Calu3 (cell line): ENCODE measurements at regions not wholly inside any gene's neighbourhood (a gene's known extent, or its start where the extent isn't known, plus 50 kb on each side); places are given as distances from the start of the nearest gene placed in this dataset.

Experiments
- BruUV-seq: library from RNA; stranded (reverse); fragments of 400-500 nt; replicated peaks from 2 replicates; lab custom pipeline; 2021; lab: Mats Ljungman, UMichigan
- CTCF ChIA-PET: fragments of 300-600 bp; sonication (Branson Sonifier 250); formaldehyde crosslinking; loops from one replicate; lab custom pipeline; 2022; ENCODE audit warnings: antibody characterized with exemption; lab: Charles Lee
- DNase-seq: peaks from one replicate; pipeline ENCODE4 v3.0.0; 2022
- H3K27ac Mint-ChIP-seq: one replicate; pipeline ENCODE4 v1.8.0; 2022; ENCODE audit warnings: mixed read lengths; ENCODE audit not compliant: unreplicated experiment
- H3K27me3 Mint-ChIP-seq: one replicate; pipeline ENCODE4 v1.8.0; 2022; ENCODE audit warnings: mixed read lengths; ENCODE audit not compliant: unreplicated experiment
- H3K36me3 Mint-ChIP-seq: one replicate; pipeline ENCODE4 v1.8.0; 2022; ENCODE audit warnings: mild to moderate bottlenecking, moderate library complexity, mixed read lengths; ENCODE audit not compliant: insufficient read depth, unreplicated experiment
- H3K4me1 Mint-ChIP-seq: one replicate; pipeline ENCODE4 v1.8.0; 2022; ENCODE audit warnings: mild to moderate bottlenecking, low read depth, mixed read lengths; ENCODE audit not compliant: unreplicated experiment
- H3K4me3 Mint-ChIP-seq: one replicate; pipeline ENCODE4 v1.8.0; 2022; ENCODE audit warnings: mild to moderate bottlenecking, low read depth, moderate library complexity, mixed read lengths; ENCODE audit not compliant: unreplicated experiment
- H3K9me3 Mint-ChIP-seq: one replicate; pipeline ENCODE4 v1.8.0; 2022; ENCODE audit warnings: low read depth, mixed read lengths; ENCODE audit not compliant: unreplicated experiment
- CTCF ChIP-seq: fragments of 200-600 bp; IDR thresholded peaks from one replicate; pipeline ENCODE4 v1.8.0; 2022; ENCODE audit warnings: antibody characterized with exemption; ENCODE audit not compliant: unreplicated experiment
- intact Hi-C: fragments of 100-400 bp; cut with micrococcal nuclease; formaldehyde crosslinking; loops from one replicate; pipeline ENCODE4 v1.10.0; 2022; ENCODE audit not compliant: unreplicated experiment

- Mint-ChIP-seq H3K9me3 (peaks cover 4% of the 10 kb centered on the region), H3K4me1 (no peaks in the 10 kb centered on the region), H3K27me3 (no peaks in the 10 kb centered on the region), H3K27ac (no peak overlapping the region), H3K4me3 (no peak overlapping the region), H3K36me3 (no peaks in the 10 kb centered on the region)
- intact Hi-C loops: no loop called here
- no TSS peak for BruUV-seq
- CTCF ChIA-PET: interaction anchor here (0.7 kb wide), 1 partner anchor 125 kb away, joined by 3 read pairs; no protein-coding TSS in a partner anchor
- no peak for TF ChIP-seq CTCF
- DNase-seq: no peak
These were observed 293.4 kb upstream of the IRX1 start for GRCh38 chr5:3302228-3302627.

- CTCF ChIA-PET: no interaction called here
- H3K27me3 Mint-ChIP-seq: no peaks in the 10 kb centered on the region
- BruUV-seq: no TSS peak
These were observed 294.3 kb upstream of the IRX1 start for GRCh38 chr5:3301306-3301705.

GRCh38 chr5:3300726-3301125, 294.9 kb upstream of the IRX1 start:
- no peak for TF ChIP-seq CTCF
- intact Hi-C loops: no loop called here
- BruUV-seq: no TSS peak
- Mint-ChIP-seq H3K4me1 (no peaks in the 10 kb centered on the region), H3K27ac (no peak overlapping the region), H3K27me3 (no peaks in the 10 kb centered on the region), H3K9me3 (peaks cover 5% of the 10 kb centered on the region), H3K4me3 (no peak overlapping the region), H3K36me3 (no peaks in the 10 kb centered on the region)
- no peak for DNase-seq
- CTCF ChIA-PET: no interaction called here

More at GRCh38 chr5:3301306-3301705, 294.3 kb upstream of the IRX1 start:
- H3K4me3 Mint-ChIP-seq: no peak overlapping the region
- H3K27ac Mint-ChIP-seq: no peak overlapping the region
- intact Hi-C loops: no loop called here
- no peaks in the 10 kb centered on the region for H3K4me1 Mint-ChIP-seq
- peaks cover 4% of the 10 kb centered on the region for H3K9me3 Mint-ChIP-seq
- no peak for DNase-seq
- TF ChIP-seq CTCF: no peak
- H3K36me3 Mint-ChIP-seq: no peaks in the 10 kb centered on the region

- peaks cover 5% of the 10 kb centered on the region for H3K9me3 Mint-ChIP-seq
- intact Hi-C loops: no loop called here
- no peak for TF ChIP-seq CTCF
- no peaks in the 10 kb centered on the region for H3K4me1 Mint-ChIP-seq
- no TSS peak for BruUV-seq
- no peaks in the 10 kb centered on the region for H3K36me3 Mint-ChIP-seq
- H3K27me3 Mint-ChIP-seq: no peaks in the 10 kb centered on the region
- no peak for DNase-seq
- CTCF ChIA-PET: no interaction called here
- no peak overlapping the region for H3K27ac Mint-ChIP-seq
- H3K4me3 Mint-ChIP-seq: no peak overlapping the region
These were observed 296.2 kb upstream of the IRX1 start for GRCh38 chr5:3299441-3299840.
